ENCODE measurements at regions not wholly inside any gene's neighbourhood (a gene's known extent, or its start where the extent isn't known, plus 50 kb on each side); places are given as distances from the start of the nearest gene placed in this dataset.

DNA sequence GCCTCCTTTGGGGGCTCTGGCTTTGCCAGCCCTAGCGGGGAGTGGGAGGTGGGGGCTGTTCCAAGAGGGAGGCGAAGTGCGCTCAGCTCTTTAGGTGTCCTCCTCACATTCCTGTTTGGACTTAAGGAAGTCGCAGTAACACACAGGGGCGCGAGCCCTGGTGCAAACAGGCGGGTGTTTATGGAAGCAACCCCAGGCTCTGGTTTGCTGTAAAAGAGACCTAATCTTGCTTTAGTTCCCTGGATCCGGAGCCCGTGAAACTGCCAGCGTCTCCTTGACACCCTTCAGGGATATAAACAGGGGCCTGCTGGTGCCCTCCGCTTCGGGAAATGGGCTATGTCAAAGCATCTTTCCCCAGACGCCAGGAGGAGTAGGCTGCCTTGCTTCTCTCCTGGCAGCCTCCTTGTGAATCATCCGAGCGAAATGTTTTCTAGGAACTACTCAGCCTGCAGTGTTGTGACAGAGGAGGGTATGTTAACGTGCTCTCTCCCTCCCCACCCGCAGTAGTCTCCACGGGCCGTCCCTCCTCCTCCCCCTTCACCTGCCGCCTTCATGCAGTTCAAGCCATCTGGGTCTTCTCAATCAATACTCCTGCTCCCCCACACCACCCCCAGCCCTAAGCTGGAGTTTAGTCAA, 168.0 kb upstream of the LRFN2 start:
- H3K27ac ChIP-seq (ENCODE audit: low read depth, low read length): no peak overlapping the region
- peaks cover 36% of the 10 kb centered on the region for H3K27me3 ChIP-seq (ENCODE audit: insufficient read depth, low read length)
- no peak overlapping the region for H3K4me2 ChIP-seq (ENCODE audit: low read length)
- no peaks in the 10 kb centered on the region for H4K20me1 ChIP-seq (ENCODE audit: insufficient read depth)
- ChIA-PET RAD21 (ENCODE audit: low non-redundant PET in 1 of 2, low total read pairs in 2 of 2, uncharacterized antibody in 2 of 2, unreplicated experiment in 2 of 2) (no interaction called here), POLR2A (no interaction called here), CTCF (no interaction called here)
- H3K9ac ChIP-seq (ENCODE audit: low read length): no peak overlapping the region
- ATAC-seq (no peak), DNase-seq (ENCODE audit: low read depth, low spot score) (no peak)
- no peak overlapping the region for H2AFZ ChIP-seq (ENCODE audit: low read depth, low read length, poor library complexity, severe bottlenecking)
- no peaks in the 10 kb centered on the region for H3K36me3 ChIP-seq (ENCODE audit: control insufficient read depth in 1 of 2, insufficient read depth in 2 of 2, low read length in 2 of 2)
- intact Hi-C loops (cut with micrococcal nuclease): no loop called here
- TF ChIP-seq CEBPB (IDR thresholded peaks at IDR 0.05; ENCODE audit: low read depth) (no peak), EZH2phosphoT487 (IDR thresholded peaks at IDR 0.05; ENCODE audit: borderline replicate concordance) (no peak), YY1 (IDR thresholded peaks at IDR 0.05; ENCODE audit: extremely low read depth, insufficient replicate concordance, low read depth, low read length) (no peak), TCF7L2 (IDR thresholded peaks at IDR 0.05; ENCODE audit: borderline replicate concordance, extremely low read depth, insufficient read depth, insufficient read length) (no peak), SP1 (IDR thresholded peaks at IDR 0.05; ENCODE audit: low read depth) (no peak), POLR2AphosphoS5 (IDR thresholded peaks at IDR 0.05; ENCODE audit: low read depth, low read length) (no peak), REST (IDR thresholded peaks at IDR 0.05; ENCODE audit: low read depth) (no peak), JUND (IDR thresholded peaks at IDR 0.05) (no peak), FOSL1 (IDR thresholded peaks at IDR 0.05; ENCODE audit: low read depth) (no peak), POLR2A (IDR thresholded peaks at IDR 0.05; ENCODE audit: borderline replicate concordance, extremely low read depth, insufficient read depth, insufficient read length) (no peak), CBX3 (IDR thresholded peaks at IDR 0.05; ENCODE audit: low read depth) (no peak), ELF1 (IDR thresholded peaks at IDR 0.05; ENCODE audit: borderline replicate concordance, low read depth) (no peak), EGR1 (IDR thresholded peaks at IDR 0.05; ENCODE audit: low read depth) (no peak), CTCF (IDR thresholded peaks at IDR 0.05 in 2 of 3, conservative IDR thresholded peaks at IDR 0.05 in 1 of 3; ENCODE audit: borderline replicate concordance in 1 of 3, insufficient read depth in 1 of 3, low read depth in 2 of 3, low read length in 2 of 3) (no peak), SRF (IDR thresholded peaks at IDR 0.05; ENCODE audit: low read depth) (no peak), ZNF274 (IDR thresholded peaks at IDR 0.05; ENCODE audit: low read depth, low read length) (no peak), EZH2 (IDR thresholded peaks at IDR 0.05) (no peak)
- TF ChIP-seq, protein P1, sequence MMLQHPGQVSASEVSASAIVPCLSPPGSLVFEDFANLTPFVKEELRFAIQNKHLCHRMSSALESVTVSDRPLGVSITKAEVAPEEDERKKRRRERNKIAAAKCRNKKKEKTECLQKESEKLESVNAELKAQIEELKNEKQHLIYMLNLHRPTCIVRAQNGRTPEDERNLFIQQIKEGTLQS (IDR thresholded peaks at IDR 0.05): no peak
- TF ChIP-seq, protein P2, sequence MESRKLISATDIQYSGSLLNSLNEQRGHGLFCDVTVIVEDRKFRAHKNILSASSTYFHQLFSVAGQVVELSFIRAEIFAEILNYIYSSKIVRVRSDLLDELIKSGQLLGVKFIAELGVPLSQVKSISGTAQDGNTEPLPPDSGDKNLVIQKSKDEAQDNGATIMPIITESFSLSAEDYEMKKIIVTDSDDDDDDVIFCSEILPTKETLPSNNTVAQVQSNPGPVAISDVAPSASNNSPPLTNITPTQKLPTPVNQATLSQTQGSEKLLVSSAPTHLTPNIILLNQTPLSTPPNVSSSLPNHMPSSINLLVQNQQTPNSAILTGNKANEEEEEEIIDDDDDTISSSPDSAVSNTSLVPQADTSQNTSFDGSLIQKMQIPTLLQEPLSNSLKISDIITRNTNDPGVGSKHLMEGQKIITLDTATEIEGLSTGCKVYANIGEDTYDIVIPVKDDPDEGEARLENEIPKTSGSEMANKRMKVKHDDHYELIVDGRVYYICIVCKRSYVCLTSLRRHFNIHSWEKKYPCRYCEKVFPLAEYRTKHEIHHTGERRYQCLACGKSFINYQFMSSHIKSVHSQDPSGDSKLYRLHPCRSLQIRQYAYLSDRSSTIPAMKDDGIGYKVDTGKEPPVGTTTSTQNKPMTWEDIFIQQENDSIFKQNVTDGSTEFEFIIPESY (IDR thresholded peaks at IDR 0.05; ENCODE audit: extremely low read depth, insufficient replicate concordance, low read length): no peak
- TF ChIP-seq, protein P3, sequence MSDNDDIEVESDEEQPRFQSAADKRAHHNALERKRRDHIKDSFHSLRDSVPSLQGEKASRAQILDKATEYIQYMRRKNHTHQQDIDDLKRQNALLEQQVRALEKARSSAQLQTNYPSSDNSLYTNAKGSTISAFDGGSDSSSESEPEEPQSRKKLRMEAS (IDR thresholded peaks at IDR 0.05): no peak
- H3K4me1 ChIP-seq (ENCODE audit: control insufficient read depth in 1 of 2, insufficient read depth in 2 of 2, low read length in 2 of 2): no peaks in the 10 kb centered on the region
- no peak overlapping the region for H3K4me3 ChIP-seq (replicated peaks in 1 of 2; ENCODE audit: low read depth in 1 of 2, low read length in 2 of 2)
- no TSS peak for BruUV-seq (replicated peaks)
- H3K79me2 ChIP-seq (ENCODE audit: insufficient read depth, low read length): no peaks in the 10 kb centered on the region
- H3K9me3 ChIP-seq (ENCODE audit: control insufficient read depth in 1 of 2, insufficient read depth in 1 of 2, low read depth in 1 of 2, low read length in 2 of 2): no peaks in the 10 kb centered on the region
- no peaks in the 10 kb centered on the region for H3K9me2 ChIP-seq (ENCODE audit: insufficient read depth)

Data from HCT116 (cell line).